Tibial nerve (tissue), 3 donors: ENCODE measurements at regions not wholly inside any gene's neighbourhood (a gene's known extent, or its start where the extent isn't known, plus 50 kb on each side); places are given as distances from the start of the nearest gene placed in this dataset.

Experiments used
- CTCF ChIP-seq, 5 experiments: fragments of 200-600 bp in 3 of 5; fragments of 450-650 bp in 2 of 5; sonication (generic) in 3 of 5; IDR thresholded peaks; one replicate each; pipeline ENCODE4 v1.5.1; 2016 to 2019; ENCODE audit warnings: antibody characterized with exemption in 5 of 5, mild to moderate bottlenecking in 3 of 5, moderate library complexity in 2 of 5
- POLR2A ChIP-seq, 2 donors: fragments of 450-650 bp; IDR thresholded peaks; one replicate each; pipeline ENCODE4 v1.6.1; 2017; ENCODE audit warnings: antibody characterized with exemption in 2 of 2, mild to moderate bottlenecking in 2 of 2, moderate library complexity in 2 of 2

- no peak for TF ChIP-seq CTCF (IDR thresholded peaks at IDR 0.05)
- TF ChIP-seq POLR2A (IDR thresholded peaks at IDR 0.05), result no peak
Observed at GRCh38 chr13:107339209-107339608, 771.3 kb upstream of the ARGLU1 start.
